ENCODE measurements at regions not wholly inside any gene's neighbourhood (a gene's known extent, or its start where the extent isn't known, plus 50 kb on each side); places are given as distances from the start of the nearest gene placed in this dataset.

- H3K27me3 Mint-ChIP-seq (ENCODE audit: low read depth) = no peaks in the 10 kb centered on the region
- no peak overlapping the region for H3K27ac Mint-ChIP-seq (ENCODE audit: unreplicated experiment)
- no peaks in the 10 kb centered on the region for H3K4me1 Mint-ChIP-seq (ENCODE audit: low read depth)
- peaks cover 6% of the 10 kb centered on the region for H3K9me3 Mint-ChIP-seq (ENCODE audit: low read depth)
- peaks cover 2% of the 10 kb centered on the region for H3K36me3 Mint-ChIP-seq (ENCODE audit: low read depth)
- TF ChIP-seq CTCF (IDR thresholded peaks at IDR 0.05) = no peak
- H3K4me3 Mint-ChIP-seq (ENCODE audit: unreplicated experiment) = no peak overlapping the region
- no peak for DNase-seq (ENCODE audit: low spot score)
Measured at GRCh38 chr18:67232991-67233390, 283.5 kb downstream of the DSEL start.

- no peak overlapping the region for H3K27ac Mint-ChIP-seq (ENCODE audit: unreplicated experiment)
- no peak for TF ChIP-seq CTCF (IDR thresholded peaks at IDR 0.05)
- no peak for DNase-seq (ENCODE audit: low spot score)
- no peaks in the 10 kb centered on the region for H3K4me1 Mint-ChIP-seq (ENCODE audit: low read depth)
- H3K4me3 Mint-ChIP-seq (ENCODE audit: unreplicated experiment) = no peak overlapping the region
- peaks cover 9% of the 10 kb centered on the region for H3K9me3 Mint-ChIP-seq (ENCODE audit: low read depth)
- H3K36me3 Mint-ChIP-seq (ENCODE audit: low read depth) = peaks cover 2% of the 10 kb centered on the region
- no peaks in the 10 kb centered on the region for H3K27me3 Mint-ChIP-seq (ENCODE audit: low read depth)
Measured at GRCh38 chr18:67232406-67232805, 284.1 kb downstream of the DSEL start.

GRCh38 chr18:67222887-67223286 is 293.6 kb downstream of the DSEL start:
- H3K9me3 Mint-ChIP-seq (ENCODE audit: low read depth) = peaks cover 9% of the 10 kb centered on the region
- H3K27me3 Mint-ChIP-seq (ENCODE audit: low read depth) = no peaks in the 10 kb centered on the region
- no peaks in the 10 kb centered on the region for H3K36me3 Mint-ChIP-seq (ENCODE audit: low read depth)
- no peak overlapping the region for H3K27ac Mint-ChIP-seq (ENCODE audit: unreplicated experiment)
- no peak for DNase-seq (ENCODE audit: low spot score)
- no peak for TF ChIP-seq CTCF (IDR thresholded peaks at IDR 0.05)
- H3K4me3 Mint-ChIP-seq (ENCODE audit: unreplicated experiment) = no peak overlapping the region
- H3K4me1 Mint-ChIP-seq (ENCODE audit: low read depth) = peaks cover 6% of the 10 kb centered on the region

GRCh38 chr18:67219821-67220220 is 296.7 kb downstream of the DSEL start:
- Mint-ChIP-seq H3K27me3 (ENCODE audit: low read depth) (no peaks in the 10 kb centered on the region), H3K27ac (ENCODE audit: unreplicated experiment) (no peak overlapping the region), H3K4me3 (ENCODE audit: unreplicated experiment) (no peak overlapping the region), H3K36me3 (ENCODE audit: low read depth) (no peaks in the 10 kb centered on the region), H3K4me1 (ENCODE audit: low read depth) (peaks cover 20% of the 10 kb centered on the region), H3K9me3 (ENCODE audit: low read depth) (peaks cover 6% of the 10 kb centered on the region)
- no peak for DNase-seq (ENCODE audit: low spot score)
- no peak for TF ChIP-seq CTCF (IDR thresholded peaks at IDR 0.05)

- Mint-ChIP-seq H3K36me3 (ENCODE audit: low read depth) (no peaks in the 10 kb centered on the region), H3K4me3 (ENCODE audit: unreplicated experiment) (no peak overlapping the region), H3K4me1 (ENCODE audit: low read depth) (peaks cover 20% of the 10 kb centered on the region), H3K9me3 (ENCODE audit: low read depth) (peaks cover 6% of the 10 kb centered on the region), H3K27me3 (ENCODE audit: low read depth) (no peaks in the 10 kb centered on the region), H3K27ac (ENCODE audit: unreplicated experiment) (no peak overlapping the region)
- DNase-seq (ENCODE audit: low spot score) = no peak
- TF ChIP-seq CTCF (IDR thresholded peaks at IDR 0.05) = no peak
Measured at GRCh38 chr18:67218556-67218955, 298.0 kb downstream of the DSEL start.

All from chondrocyte (in vitro differentiated cells).